ENCODE measurements at regions not wholly inside any gene's neighbourhood (a gene's known extent, or its start where the extent isn't known, plus 50 kb on each side); places are given as distances from the start of the nearest gene placed in this dataset.

- no peak for DNase-seq (ENCODE audit: low read depth, low spot score)
Observed at GRCh38 chr6:91715171-91715805, 1128.4 kb upstream of the MAP3K7 start.

DNA sequence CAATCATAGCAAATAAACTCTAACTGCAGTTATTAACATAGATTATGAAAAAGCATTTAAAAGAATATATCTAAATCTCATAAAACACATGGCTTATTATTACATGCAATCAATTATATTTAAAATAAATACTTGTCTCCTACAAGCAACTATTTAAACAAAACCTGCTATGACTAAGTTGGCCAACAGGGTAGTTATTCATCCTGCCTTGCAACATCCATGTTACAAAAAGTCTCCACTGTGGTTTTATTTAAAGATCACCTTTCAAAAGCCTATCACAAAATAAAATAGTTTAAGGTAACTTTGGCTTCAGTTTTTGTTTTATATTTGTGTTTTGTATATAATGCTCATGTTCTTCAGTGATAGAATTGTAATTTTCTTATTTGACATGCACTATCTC lies 1127.0 kb upstream of the MAP3K7 start:
- DNase-seq (ENCODE audit: low read depth, low spot score) = no peak

GRCh38 chr6:91711518-91711917 lies 1124.6 kb upstream of the MAP3K7 start:
- DNase-seq (ENCODE audit: low read depth, low spot score) = no peak

- DNase-seq (ENCODE audit: low read depth, low spot score) = no peak
Observed at GRCh38 chr6:91710342-91710741, 1123.5 kb upstream of the MAP3K7 start.

DNA sequence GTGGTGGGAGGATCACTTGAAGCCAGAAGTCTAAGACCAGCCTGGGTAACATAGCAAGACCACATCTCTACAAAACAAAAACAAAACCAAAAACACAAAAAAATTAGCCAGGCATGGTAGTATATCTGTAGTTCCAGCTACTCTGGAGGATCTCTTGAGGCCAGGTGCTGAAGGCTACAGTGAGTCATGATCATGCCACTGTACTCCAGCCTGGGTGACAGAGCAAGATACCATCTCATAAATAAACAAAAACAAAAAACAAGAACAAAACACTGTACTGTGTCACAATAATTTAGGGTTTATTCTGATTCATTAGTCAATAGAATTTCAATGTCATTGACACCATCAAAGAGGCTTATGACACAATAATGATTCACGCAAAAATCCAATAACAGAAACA lies 1121.7 kb upstream of the MAP3K7 start:
- DNase-seq (ENCODE audit: low read depth, low spot score) = no peak

DNA sequence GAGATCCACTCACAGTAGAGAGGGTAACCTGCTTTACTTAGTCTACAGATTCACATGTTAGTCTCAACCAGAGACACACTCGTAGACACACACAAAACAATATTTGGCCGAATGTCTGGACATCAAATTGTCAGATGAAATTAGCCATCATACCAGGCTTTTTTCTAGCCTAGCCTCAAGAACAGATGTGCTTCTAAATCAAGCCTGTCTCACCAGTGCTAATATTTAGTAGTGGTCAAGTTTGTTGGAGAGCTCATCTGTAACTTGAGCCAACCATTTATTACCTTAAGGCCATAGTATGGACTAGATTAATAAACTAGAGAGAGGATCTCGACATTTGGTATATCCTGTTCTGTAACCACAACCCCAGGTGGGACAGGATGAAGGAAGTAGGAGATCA lies 1118.8 kb upstream of the MAP3K7 start:
- no peak for DNase-seq (ENCODE audit: low read depth, low spot score)

- DNase-seq (ENCODE audit: low read depth, low spot score) = peak; percentile 77
Observed at GRCh38 chr6:91704531-91704930, 1117.7 kb upstream of the MAP3K7 start.

DNA sequence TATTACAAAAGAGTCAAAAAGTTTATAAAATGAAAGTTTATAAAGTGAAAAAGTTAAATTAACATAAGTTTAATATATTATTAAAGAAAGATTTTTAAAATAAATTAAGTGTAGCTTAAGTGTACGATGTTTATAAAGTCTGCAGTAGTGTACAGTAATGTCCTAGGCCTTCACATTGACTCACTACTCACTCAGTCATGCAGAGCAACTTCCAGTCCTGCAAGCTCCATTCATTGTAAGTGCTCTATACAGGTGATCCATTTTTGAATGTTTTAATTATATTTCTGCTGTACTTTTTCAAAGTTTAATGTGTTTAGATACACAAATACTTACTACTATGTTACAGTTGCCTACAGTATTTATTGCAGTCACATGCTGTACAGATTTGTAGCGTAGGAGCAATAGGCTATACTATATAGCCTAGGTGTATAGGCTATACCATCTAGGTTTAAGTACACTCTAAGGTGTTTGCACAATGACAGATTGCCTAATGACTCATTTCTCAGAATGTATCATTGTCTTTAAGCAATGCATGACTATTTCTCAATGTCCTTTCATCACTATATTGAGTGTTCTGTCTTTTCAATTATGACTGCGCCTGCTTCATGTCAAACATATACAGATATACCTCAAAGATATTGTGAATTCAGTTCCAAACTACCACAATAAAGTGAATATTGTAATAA lies 1110.3 kb upstream of the MAP3K7 start:
- no peak for DNase-seq (ENCODE audit: low read depth, low spot score)

DNA sequence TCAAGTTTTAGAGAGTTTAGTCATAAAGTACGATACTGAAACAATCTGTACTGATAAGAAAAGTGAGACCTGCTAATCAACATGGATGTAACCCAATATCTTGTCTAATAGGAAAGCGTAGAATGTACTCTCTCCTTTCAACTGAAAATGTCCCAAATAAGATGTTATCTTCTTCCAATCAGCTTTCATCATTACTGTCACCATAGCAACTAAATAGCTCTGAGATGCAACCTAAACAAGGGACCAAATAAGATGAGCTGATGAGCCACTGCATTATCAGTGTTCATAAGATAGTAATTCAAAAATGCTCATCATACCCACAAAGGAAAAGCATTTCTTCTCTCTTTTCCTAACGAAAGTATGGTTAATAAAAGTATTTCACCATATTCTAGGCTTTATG lies 1108.3 kb upstream of the MAP3K7 start:
- DNase-seq (ENCODE audit: low read depth, low spot score) = no peak

DNA sequence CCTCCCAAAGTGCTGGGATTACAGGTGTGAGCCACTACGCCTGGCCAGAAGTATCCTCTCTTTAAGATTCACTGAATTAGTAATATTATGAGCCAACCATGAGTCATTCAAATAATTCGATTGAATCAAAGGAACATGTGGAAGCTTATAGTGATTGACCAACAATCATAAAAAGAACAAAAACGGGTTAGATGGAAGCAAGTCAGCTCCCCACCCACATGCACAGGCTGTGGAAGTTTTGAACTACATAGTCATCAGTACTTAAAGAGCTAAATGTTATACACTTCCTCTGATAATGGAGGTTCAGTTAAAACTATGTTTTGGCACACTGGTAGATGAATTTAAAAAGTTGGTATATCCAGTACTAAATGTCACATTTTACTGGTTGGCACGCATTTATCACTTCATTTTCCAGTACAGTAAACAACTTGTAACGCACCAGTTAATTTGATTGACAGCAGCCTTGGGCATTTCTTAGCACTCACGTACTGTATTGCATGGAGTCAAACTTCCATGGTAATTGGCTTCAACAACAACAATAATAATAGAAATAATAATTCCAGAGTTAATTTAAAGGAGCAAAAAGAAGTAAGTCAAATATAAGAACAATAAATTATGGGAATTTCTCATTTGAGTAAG lies 1107.3 kb upstream of the MAP3K7 start:
- DNase-seq (ENCODE audit: low read depth, low spot score) = peak; percentile 23

DNA sequence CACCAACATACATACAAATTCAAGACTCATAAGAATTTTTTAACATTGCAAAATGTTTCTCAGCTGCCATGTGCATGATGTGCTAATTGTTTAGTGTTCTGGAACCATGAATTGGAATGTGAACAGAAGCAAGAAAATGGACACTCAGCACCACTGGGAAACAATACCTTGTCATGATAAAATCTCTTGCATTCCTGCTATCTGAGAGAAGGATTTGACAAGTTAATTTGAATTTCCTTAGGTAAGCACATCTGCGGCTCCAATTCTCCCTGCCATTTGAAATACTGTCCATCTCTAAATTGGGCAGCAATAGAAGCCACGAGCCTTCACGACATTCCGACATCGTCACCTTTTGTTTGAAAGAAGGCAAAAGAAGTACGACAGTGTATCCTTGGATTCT lies 1104.6 kb upstream of the MAP3K7 start:
- no peak for DNase-seq (ENCODE audit: low read depth, low spot score)

- no peak for DNase-seq (ENCODE audit: low read depth, low spot score)
Observed at GRCh38 chr6:91683240-91683639, 1096.4 kb upstream of the MAP3K7 start.

DNA sequence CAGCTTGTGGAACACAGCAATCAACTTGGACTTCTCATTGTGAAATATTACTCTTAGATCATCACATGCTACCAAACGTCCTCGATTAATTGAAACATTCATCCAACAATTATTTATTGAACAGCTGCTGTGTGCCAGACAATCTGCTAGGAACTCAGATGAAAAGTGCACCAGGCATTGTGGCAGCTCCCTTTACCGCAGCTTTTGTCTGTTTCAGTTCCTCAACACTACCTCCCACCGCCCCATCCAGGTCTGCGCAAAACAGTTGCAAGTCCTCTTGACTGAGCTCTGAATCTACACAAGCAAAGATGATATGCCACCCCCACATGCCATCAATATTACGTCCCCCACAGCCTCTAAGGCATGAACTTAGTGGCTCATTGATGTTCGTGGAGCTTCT lies 1094.4 kb upstream of the MAP3K7 start:
- no peak for DNase-seq (ENCODE audit: low read depth, low spot score)

GRCh38 chr6:91678679-91679446 lies 1092.0 kb upstream of the MAP3K7 start:
- no peak for DNase-seq (ENCODE audit: low read depth, low spot score)

- DNase-seq (ENCODE audit: low read depth, low spot score) = peak; percentile 29
Observed at GRCh38 chr6:91672201-91672600, 1085.3 kb upstream of the MAP3K7 start.

GRCh38 chr6:91669871-91670268 lies 1083.0 kb upstream of the MAP3K7 start:
- DNase-seq (ENCODE audit: low read depth, low spot score) = no peak

GRCh38 chr6:91669154-91669870 lies 1082.4 kb upstream of the MAP3K7 start:
- DNase-seq (ENCODE audit: low read depth, low spot score) = peak; percentile 36

DNA sequence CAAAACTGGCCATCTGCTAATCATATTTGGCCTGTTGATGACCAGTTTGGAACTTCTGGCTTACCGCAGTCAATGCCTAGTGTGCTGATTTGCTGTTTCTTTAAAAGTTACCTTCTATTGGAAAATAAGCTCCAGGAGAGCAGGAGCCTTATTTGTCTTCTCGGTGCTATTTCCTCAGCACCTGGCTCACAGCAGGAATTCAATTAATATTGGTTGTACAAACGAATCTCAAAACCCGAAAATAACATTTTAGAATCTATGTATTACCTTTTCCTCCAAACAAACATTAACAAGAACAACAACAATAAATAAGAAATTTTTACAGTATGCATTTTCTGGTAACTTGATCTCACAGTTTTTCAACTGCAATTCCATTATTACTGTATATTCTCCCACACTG lies 1080.7 kb upstream of the MAP3K7 start:
- no peak for DNase-seq (ENCODE audit: low read depth, low spot score)

DNA sequence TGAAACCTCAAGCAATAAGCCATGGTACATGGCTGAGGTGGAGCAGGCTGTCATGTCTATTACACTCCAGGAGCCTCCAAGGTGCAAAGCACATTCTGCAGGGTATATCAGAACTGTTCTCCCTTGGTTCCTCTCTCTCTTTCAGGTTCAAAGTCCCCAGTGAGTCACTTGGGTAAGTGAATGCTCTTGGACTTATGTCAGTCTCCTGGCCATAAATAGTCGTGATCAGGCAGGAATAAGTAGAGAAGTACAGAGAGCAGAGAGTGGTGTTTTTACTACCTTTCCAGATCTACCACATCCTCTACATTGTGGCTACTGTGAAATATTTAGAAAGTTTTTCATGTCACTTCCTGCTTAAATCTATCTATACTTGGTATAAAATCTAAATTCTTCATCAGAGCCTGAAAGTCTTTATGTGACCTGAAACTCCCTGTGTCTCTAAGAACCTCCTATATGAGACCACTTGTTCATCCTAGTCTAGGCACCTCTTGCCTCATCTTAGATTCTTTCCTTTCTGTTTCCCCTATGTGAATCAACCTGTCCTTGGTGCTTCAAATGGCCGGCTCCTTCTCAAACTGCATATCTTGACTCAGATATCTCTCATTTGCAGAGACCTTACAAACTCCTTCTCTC lies 1077.6 kb upstream of the MAP3K7 start:
- no peak for DNase-seq (ENCODE audit: low read depth, low spot score)

- no peak for DNase-seq (ENCODE audit: low read depth, low spot score)
Observed at GRCh38 chr6:91660893-91661292, 1074.0 kb upstream of the MAP3K7 start.

DNA sequence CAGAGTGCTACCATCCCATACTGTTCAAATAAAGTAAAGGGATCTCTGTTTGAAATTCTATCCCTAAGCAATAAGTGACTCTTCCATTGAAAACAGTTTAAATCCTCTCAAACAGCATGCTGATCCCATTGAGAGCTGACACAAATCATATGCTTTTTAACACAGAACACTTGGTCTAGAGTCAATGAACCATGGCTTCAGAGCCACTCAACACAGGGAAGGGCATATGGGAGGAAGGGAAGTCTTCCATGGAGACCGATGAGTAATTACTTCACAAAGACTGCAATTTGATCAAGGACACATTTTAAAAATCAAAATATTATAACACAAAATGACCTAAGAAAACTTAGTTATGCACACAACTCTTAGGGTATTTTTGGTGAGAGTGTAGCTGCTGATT lies 1073.0 kb upstream of the MAP3K7 start:
- no peak for DNase-seq (ENCODE audit: low read depth, low spot score)
